Transverse colon (tissue), 4 donors: ENCODE measurements at regions not wholly inside any gene's neighbourhood (a gene's known extent, or its start where the extent isn't known, plus 50 kb on each side); places are given as distances from the start of the nearest gene placed in this dataset.

ENCODE experiments used
- CTCF ChIP-seq, 5 experiments: fragments of 200-600 bp in 3 of 5; fragments of 450-650 bp in 2 of 5; sonication (generic) in 3 of 5; IDR thresholded peaks; 1 replicate in 2 of 5; 2 replicates in 3 of 5; pipeline ENCODE4 v1.5.1; 2016 to 2017; ENCODE audit warnings: antibody characterized with exemption in 5 of 5, inconsistent platforms in 3 of 5, mild to moderate bottlenecking in 2 of 5, moderate library complexity in 1 of 5
- POLR2AphosphoS5 ChIP-seq, 3 donors: sonication (generic); formaldehyde crosslinking; IDR thresholded peaks; one replicate each; pipeline ENCODE4 v1.6.1; 2016; ENCODE audit warnings: antibody characterized with exemption in 3 of 3

- TF ChIP-seq CTCF (IDR thresholded peaks at IDR 0.05) (no peak), POLR2AphosphoS5 (IDR thresholded peaks at IDR 0.05) (no peak)
Measured at GRCh38 chr1:68796888-68797287, 300.0 kb upstream of the DEPDC1 start.
